GM18520 (cell line): ENCODE measurements at regions not wholly inside any gene's neighbourhood (a gene's known extent, or its start where the extent isn't known, plus 50 kb on each side); places are given as distances from the start of the nearest gene placed in this dataset.
A peak's percentile ranks its signal among the peaks of the same experiment; 100 is the strongest.
"Not testable (repeated sequence)": the region's sequence is repeated elsewhere in the genome, so short reads cannot be mapped to it uniquely, and the experiment has no call there.

Experiments
- ATAC-seq: cut with Tn5 transposase; IDR thresholded peaks from one replicate; pipeline ENCODE4 v1.9.1; 2021; ENCODE audit not compliant: unreplicated experiment

GRCh38 chr9:31321256-31321655 is 1063.2 kb upstream of the ACO1 start:
- ATAC-seq, result no peak

GRCh38 chr9:31321686-31322085 is 1062.8 kb upstream of the ACO1 start:
- ATAC-seq, result no peak

- no peak for ATAC-seq
These were observed 1060.6 kb upstream of the ACO1 start for GRCh38 chr9:31323726-31324444.

GRCh38 chr9:31325778-31326177 is 1058.7 kb upstream of the ACO1 start:
- ATAC-seq, result no peak

- ATAC-seq, result not testable (repeated sequence)
These were observed 1057.6 kb upstream of the ACO1 start for GRCh38 chr9:31326883-31327282.

- ATAC-seq, result no peak
These were observed 1049.5 kb upstream of the ACO1 start for GRCh38 chr9:31334837-31335528.

- ATAC-seq, result no peak
These were observed 1048.8 kb upstream of the ACO1 start for GRCh38 chr9:31335529-31336234.

- no peak for ATAC-seq
These were observed 1048.1 kb upstream of the ACO1 start for GRCh38 chr9:31336386-31336785.

- ATAC-seq, result no peak
These were observed 1047.6 kb upstream of the ACO1 start for GRCh38 chr9:31336841-31337240.

GRCh38 chr9:31347082-31347617 is 1037.3 kb upstream of the ACO1 start:
- ATAC-seq, result peak; percentile 95

- no peak for ATAC-seq
These were observed 1029.1 kb upstream of the ACO1 start for GRCh38 chr9:31355159-31355882.

- no peak for ATAC-seq
These were observed 1028.5 kb upstream of the ACO1 start for GRCh38 chr9:31355965-31356364.

- no peak for ATAC-seq
These were observed 1025.4 kb upstream of the ACO1 start for GRCh38 chr9:31359071-31359470.

- no peak for ATAC-seq
These were observed 1020.3 kb upstream of the ACO1 start for GRCh38 chr9:31364171-31364570.

- ATAC-seq, result no peak
These were observed 1011.5 kb upstream of the ACO1 start for GRCh38 chr9:31372799-31373587.

GRCh38 chr9:31377358-31377757 is 1007.1 kb upstream of the ACO1 start:
- no peak for ATAC-seq

GRCh38 chr9:31388660-31389059 is 995.8 kb upstream of the ACO1 start:
- no peak for ATAC-seq

GRCh38 chr9:31389075-31389474 is 995.4 kb upstream of the ACO1 start:
- ATAC-seq, result no peak

- peak; percentile 66 for ATAC-seq
These were observed 993.9 kb upstream of the ACO1 start for GRCh38 chr9:31390403-31391025.

GRCh38 chr9:31393240-31393639 is 991.2 kb upstream of the ACO1 start:
- ATAC-seq, result no peak
